Left kidney (tissue), 1 donor: ENCODE measurements at regions not wholly inside any gene's neighbourhood (a gene's known extent, or its start where the extent isn't known, plus 50 kb on each side); places are given as distances from the start of the nearest gene placed in this dataset.
"Not testable (repeated sequence)": the region's sequence is repeated elsewhere in the genome, so short reads cannot be mapped to it uniquely, and the experiment has no call there.

Source experiments
- DNase-seq: peaks from one replicate; pipeline ENCODE4 v3.0.0-alpha.2; 2013

DNA sequence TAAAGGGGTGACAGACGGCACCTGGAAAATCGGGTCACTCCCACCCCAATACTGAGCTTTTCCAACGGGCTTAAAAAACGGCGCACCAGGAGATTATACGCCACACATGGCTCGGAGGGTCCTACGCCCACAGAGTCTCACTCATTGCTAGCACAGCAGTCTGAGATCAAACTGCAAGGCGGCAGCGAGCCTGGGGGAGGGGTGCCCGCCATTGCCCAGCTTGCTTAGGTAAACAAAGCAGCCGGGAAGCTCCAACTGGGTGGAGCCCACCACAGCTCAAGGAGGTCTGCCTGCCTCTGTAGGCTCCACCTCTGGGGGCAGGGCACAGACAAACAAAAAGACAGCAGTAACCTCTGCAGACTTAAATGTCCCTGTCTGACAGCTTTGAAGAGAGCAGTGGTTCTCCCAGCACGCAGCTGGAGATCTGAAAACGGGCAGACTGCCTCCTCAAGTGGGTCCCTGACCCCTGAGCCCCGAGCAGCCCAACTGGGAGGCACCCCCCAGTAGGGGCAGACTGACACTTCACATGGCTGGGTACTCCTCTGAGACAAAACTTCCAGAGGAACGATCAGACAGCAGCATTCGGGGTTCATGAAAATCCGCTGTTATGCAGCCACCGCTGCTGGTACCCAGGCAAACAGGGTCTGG, 162.8 kb upstream of the GJE1 start:
- DNase-seq, result not testable (repeated sequence)

DNA sequence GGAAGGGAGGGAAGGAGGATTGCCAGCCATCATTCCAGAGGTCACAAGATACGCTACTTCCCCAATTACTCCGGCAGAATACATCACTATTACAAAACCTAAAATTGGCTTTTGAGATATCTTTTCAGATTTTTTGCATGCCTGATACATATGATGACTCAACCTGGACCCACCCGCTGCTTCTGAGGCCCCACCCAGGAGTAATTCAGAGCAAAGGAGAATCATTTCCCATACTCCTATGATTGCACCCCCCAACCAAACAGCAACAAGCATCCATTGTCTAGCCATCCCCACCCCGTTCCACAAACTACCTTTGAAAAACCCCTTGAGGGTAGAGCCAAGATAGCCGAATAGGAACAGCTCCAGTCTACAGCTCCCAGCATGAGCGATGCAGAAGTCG, 163.5 kb upstream of the GJE1 start:
- DNase-seq, result no peak

DNA sequence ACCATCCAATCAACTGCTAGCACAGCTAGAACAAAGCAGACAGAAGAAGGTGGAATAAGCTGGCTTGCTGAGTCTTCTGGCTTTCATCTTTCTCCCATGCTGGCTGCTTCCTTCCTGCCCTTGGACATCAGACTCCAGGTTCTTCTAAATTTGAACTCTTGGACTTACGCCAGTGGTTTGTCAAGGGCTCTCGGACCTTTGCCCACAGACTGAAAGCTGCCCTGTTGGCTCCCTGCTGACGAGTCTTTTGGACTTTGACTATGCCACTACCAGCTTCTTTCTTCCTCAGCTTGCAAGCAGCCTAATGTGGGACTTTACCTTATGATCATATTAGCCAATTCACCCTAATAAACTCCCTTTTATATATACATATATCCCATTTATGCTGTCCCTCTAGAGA, 164.1 kb upstream of the GJE1 start:
- no peak for DNase-seq

DNA sequence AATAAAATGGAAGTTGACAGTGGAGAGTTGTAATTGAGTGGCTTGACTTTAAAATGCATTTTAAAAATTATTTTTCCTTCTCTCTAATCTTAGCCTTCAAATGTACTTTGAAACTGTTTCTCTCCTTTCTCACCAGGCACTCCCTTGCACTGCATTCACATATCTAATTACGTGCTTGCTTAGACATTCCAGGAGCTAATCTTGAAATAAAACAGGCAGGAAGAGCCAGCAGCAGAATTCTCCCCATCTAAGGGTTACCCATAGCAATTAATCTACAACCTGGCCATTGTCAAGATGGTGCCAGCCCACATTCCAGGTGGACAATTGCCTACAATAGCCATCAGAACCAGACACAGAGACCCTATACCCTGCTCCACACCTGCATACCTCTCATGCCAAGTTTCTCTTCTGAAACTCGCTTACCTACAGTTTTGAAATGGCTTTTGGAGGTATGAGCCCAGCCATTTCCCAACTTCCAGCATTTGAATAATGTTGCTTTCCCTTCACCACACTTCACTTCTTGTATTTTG, 167.6 kb upstream of the GJE1 start:
- no peak for DNase-seq

DNA sequence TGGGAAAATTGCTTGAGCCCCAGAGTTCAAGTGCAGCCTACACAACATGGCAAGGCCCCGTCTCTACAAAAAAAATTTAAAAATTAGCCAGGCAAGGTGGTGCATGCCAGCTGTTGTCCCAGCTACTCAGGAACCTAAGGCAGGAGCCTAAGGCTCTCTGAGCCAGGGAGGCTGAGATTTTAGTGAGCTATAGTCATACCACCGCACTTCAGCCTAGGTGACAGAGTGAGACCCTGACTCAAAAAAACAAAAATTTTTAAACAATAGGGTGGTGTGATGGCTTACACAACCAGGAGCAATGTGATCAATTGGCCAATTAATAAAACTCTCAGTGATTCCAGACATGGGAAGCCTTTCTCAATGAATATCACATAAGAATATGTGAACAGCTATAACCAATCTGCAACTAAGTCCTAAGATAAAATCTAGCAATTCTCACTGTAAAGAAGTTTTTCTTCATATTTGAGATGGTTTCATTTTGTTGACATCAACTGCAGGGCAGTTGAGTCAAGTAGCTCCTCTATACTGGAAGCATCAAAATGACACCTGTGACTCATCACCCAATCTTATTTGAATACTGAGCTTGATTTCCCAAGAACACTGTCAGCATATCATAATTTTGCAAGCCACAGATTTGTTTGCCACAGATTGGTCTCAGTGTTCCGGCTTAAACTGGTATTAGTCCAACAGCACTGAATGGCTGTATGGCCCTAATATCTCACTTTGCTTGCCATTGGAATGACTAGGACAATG, 169.0 kb upstream of the GJE1 start:
- DNase-seq, result no peak

DNA sequence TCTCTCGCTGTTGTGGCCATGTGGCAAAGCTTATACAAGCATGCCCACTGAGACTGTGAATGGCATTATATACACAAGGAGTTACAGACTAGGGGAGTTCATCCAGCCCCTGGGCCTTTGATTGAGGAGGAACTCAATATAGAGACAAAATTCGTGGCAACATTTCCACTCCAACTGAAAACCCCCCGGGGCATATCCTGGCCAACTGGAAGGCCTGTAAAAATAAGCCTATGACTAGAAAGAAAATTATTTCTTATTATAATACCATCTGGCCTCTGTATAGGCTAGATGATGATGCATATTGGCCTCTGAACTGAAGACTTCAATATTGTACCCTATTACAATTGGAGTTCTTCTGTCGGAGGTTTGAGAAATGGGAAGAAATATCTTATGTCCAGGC, 175.5 kb upstream of the GJE1 start:
- DNase-seq, result no peak

DNA sequence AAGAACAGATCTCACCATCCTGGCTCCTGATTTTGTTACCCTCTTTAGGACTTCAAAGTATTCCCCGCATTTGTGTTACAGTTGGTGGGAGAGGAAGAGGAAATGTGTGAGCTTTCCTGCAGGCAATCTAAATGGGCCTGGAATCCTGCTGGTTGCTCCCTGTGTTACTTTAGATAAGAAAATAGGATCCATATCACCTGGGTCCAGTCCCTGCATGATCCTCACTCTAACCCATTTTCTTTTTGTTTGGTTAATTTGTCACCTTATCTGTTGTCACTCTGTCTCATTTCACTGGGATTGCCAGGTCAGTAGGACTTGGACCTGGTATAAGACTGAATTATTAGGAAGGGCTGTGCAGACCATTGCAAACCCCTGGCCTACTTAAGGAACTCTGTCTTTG, 175.9 kb upstream of the GJE1 start:
- no peak for DNase-seq

DNA sequence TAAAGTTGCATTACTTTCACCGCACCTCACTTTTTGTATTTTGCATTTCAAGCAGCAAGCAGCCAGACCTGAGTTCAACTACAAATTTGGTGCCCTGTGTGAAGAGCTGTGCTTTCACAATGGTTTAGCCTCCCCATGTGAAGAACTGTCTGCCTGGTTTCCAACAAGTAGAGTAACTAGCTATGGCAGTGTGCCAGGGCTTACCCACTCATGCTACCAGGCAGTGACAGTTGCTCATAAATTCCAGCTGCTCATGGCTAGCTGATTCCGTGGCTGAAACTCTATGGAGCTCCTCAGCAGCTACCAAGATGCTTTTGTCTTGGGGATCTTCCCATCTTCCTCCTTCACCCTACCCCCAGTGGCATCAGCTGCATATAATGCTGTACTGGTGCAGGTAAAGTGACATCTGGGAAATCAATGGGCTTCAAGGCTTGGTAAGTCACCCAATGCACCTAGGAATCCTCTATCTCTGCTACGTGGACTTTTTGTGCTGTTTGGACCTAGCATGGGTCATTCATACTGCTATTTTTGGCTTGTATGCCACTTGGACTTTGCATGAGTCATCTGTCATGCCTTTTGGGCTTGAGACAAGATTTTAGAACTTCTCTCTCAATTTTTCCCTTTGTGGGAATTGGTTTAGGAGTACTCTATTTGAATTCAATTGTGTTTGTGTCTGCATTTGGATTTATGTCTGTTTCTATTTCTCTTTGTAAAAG, 176.5 kb upstream of the GJE1 start:
- no peak for DNase-seq

DNA sequence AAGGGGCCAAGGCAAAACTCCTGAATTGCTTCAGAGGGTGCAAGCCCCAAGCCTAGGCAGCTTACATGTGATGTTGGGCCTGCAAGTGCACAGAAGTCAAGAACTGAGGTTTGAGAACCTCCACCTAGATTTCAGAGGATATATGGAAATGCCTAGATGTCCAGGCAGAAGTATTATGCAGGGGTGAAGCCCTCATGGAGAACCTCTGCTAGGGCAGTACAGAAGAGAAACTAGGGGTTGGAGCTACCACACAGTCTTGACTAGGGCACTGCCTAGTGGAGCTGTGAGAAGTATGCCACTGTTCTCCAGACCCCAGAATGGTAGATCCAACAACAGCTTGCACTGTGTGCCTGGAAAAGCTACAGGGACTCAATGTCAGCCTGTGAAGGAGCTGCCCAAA, 179.7 kb upstream of the GJE1 start:
- DNase-seq, result no peak

DNA sequence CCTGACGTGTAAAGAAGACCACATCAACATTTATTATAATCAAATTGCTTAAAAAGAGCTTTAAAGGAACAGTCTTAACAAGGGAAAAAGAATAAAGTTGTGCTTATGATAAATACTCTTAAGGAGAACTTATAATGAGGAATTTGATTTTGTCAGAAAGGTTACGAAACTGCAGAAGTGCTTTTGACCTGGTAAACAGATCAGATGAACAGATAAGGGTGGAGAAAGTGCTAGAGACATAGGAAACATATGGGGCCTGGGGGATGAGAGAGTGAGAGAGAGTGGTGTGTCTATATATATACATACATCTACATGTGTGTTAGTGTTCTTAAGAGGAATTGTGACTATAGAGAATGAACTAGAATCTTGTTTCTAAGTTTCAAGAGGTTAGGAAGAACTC, 186.2 kb upstream of the GJE1 start:
- DNase-seq, result no peak

DNA sequence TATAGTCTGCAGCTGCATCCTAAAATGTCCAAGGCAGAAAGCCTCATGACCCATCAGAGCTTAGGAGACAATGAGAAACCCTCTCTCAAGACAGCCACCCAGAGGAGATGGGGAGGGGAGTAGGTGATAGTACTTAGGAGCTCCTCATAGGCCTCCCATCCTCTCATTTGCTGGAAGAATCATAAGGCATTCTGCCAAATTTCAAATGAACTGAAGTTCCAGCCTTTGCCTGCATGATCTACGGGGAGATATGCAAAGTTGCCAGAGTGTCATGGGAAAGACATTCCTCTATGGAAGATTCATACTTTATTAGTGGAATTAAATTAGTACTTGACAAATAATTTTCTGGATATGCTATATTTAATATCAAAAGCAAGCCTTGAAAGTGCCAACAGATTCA, 194.1 kb upstream of the GJE1 start:
- DNase-seq, result no peak

DNA sequence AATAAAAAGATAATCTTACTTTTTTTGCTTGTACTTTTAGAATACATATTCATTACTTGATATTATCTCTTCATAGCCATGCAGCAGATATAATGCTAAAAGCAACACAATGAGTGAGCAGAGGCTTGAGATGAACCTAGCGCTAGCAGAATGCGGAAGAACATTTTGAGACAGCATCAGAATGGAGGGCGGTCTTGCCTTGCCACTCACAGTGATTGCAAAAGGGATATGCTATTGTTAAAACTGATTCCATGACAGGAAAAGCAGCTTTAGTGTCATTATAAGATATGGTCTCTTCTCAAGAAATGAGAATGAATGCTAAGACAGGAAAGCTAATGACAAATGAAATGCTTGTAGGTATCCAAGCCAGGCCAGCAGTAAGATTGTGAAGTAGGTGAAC, 200.0 kb upstream of the GJE1 start:
- no peak for DNase-seq

DNA sequence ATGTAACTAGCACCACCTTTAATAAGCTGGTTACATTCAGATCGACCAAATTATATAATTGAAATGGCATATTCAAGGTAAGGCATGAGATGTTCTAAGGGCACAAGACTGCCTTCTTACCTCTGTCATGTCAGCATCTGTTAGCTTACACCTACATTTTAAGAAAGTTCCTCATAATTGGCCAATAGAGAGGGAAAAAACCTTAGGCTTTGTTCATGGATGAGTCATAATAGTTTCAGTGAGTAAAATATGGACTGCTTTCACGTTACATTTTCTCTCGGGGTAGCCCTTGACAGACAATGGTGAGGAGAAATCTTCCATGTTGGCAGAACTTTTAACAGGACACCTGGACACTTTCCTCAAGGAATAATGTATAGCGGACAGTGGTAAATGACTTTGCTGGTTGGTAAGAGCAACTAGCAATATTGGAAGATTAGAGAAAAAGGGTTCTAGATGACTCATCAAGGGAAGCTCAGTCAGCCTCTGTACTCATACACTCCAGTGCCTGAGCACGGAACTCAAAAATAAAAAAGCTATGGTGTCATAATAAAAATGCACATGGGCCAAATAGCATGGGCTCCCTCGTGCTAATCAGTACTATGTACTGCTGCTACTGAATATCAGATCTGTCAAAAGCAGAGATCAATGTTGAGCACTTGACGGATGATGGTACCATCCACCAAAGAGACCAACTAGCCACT, 206.4 kb upstream of the GJE1 start:
- DNase-seq, result not testable (repeated sequence)

DNA sequence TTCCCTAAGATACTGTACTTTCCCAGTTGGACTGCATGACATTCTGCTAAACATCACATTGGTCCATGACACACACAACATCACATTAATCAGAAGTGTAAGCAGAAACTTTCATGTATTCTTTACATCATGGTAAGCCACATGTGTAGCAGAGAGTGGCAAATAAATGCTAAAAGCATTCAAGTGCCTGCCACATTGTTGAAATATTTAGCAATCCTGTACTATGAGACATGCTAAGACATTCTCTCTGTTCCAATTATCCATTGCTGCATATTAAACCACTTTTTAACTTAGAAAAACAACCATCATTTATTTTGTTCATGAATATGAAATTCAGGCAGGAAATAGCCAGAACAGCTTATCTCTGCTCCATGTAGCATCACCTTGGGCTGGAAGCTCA, 207.7 kb upstream of the GJE1 start:
- no peak for DNase-seq

DNA sequence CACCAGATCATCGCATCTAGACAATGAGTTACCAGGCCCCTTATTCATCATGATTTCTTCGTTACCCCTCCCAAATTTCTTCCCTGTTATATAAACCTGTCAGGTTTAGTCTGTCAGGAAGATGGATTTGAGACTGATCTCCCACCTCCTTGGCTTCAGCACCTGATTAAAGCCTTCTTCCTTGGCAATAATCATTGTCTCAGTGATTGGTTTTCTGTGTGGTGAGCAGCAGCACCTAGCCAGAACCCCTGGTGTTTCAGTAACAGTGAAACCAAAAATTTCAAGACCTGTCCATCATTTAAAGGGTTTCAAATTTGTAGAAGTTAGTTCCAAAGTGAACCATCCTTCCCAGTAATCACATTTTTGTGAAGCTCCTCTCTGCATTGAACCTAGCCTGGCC, 209.8 kb upstream of the GJE1 start:
- no peak for DNase-seq

DNA sequence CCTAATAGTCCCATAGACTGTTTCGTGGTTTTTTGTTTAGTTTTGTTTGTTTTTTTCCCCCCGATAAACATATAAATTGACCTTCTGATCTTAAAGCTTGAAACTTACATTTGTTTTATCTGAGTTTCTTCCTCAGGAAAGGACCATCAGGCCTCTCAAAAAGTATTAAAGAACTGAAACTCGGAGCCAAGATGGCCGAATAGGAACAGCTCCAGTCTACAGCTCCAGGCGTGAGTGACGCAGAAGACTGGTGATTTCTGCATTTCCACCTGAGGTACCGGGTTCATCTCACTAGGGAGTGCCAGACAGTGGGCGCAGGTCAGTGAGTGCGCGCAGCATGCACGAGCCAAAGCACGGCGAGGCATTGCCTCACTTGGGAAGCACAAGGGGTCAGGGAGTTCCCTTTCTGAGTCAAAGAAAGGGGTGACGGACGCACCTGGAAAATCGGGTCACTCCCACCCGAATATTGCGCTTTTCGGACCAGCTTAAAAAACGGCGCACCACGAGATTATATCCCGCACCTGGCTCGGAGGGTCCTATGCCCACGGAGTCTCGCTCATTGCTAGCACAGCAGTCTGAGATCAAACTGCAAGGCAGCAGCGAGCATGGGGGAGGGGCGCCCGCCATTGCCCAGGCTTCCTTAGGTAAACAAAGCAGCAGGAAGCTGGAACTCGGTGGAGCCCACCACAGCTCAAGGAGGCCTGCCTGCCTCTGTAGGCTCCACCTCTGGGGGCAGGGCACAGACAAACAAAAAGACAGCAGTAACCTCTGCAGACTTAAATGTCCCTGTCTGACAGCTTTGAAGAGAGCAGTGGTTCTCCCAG, 215.8 kb upstream of the GJE1 start:
- DNase-seq, result not testable (repeated sequence)

DNA sequence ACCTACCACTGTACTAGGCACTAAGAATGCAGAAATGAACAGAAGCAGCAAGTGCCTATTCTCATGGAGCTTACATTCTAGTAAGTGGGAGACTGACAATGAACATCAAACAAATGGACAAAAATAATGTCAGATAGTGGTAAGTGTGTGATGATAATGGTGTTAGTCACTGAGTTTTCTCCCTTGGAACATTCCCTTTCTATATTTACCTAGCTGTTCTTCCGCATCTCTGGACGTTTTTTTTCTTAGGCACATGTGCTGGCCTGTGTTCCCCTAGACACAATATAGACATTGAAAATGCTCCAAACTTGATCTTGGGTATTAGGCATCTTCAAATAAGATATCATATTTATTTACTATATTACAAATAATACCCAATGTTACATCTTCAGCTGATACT, 218.1 kb upstream of the GJE1 start:
- DNase-seq, result no peak

DNA sequence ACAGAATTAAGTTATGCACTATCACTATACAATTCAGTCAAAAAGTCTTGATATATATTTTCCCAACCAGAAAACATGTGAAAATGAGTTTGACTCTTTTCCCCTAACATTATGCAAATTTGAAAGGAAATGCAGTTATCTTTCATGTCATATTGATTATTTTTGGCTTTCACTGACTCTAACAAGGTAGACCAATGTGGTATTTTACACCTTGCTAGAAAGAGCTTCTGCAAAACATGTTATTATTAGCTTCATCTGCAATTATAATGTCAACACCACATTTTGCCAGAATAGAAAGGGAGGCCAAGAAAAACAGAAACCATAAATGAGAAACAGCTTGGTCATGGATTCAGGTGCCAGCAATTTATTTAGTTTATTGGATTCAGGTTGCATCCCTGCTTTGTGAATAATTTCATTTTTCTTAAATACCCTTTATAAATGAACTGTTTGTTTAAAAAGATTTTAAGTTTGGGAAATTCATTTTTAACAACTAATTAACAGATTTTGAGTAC, 226.1 kb upstream of the GJE1 start:
- DNase-seq, result no peak

DNA sequence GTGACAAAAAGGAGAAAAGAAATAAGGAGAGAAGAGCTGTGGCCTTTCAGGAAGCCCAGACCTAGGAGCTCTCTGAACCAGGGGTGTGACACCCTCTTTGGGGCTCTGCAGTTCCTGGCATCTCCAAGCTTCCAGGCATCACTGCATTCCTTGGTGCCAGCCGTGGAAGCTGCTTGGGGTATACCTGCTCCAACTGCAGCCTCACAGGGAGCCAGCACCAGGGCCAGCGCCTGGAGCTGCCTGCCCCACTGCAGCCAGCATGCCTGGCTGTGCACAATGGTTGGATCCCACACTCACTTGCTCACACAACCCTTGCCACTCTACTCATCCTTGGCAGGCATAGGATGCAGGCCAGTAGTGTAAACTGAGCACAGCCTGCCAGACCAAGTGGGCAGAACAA, 242.1 kb upstream of the GJE1 start:
- DNase-seq, result no peak

DNA sequence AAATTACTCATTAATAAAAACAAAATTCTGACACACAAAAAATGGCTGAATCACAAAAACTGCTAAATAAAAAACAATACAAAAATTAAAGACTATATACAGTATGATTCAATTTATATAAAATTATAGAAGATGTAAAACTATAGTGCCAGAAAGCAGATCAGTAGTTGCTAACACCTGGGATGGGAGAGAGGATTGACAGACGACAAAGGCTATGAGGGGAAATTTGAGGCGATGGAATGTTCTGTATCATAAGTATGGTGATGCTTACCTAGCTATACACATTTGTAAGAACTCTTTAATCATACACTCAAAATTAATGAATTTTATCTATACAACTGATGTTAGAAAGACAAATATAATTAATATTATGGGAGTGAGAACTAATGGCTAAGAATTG, 247.9 kb upstream of the GJE1 start:
- DNase-seq, result no peak

DNA sequence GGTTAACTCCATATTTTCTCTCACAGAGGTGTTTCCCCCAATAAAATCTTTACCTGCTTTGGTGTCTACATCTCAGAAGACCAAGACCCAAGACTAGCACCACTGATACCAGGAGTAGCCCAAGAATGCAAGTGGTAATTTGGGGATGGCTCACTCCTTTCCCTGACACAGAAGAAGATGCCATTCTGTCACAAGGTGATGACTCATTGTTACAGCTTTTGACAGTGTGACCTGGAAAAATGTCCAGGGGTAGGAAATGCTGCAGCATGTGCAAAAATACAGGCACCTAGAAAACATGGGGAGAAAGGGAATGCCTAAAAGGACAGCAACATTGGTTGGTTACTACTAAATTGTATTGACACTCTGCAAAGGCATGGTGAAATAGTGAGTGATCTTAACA, 254.0 kb upstream of the GJE1 start:
- DNase-seq, result no peak
